ENCODE measurements at regions not wholly inside any gene's neighbourhood (a gene's known extent, or its start where the extent isn't known, plus 50 kb on each side); places are given as distances from the start of the nearest gene placed in this dataset.
"Not testable (repeated sequence)": the region's sequence is repeated elsewhere in the genome, so short reads cannot be mapped to it uniquely, and the experiment has no call there.

- no peak for DNase-seq (ENCODE audit: extremely low read depth, low read depth, low spot score)
These were observed 186.0 kb upstream of the RAB6C start for GRCh38 chr2:129793431-129793902.

- DNase-seq (ENCODE audit: extremely low read depth, low read depth, low spot score): no peak
These were observed 185.3 kb upstream of the RAB6C start for GRCh38 chr2:129794116-129794515.

GRCh38 chr2:129794540-129794939, 184.9 kb upstream of the RAB6C start:
- DNase-seq (ENCODE audit: extremely low read depth, low read depth, low spot score): no peak

GRCh38 chr2:129796225-129796624, 183.2 kb upstream of the RAB6C start:
- DNase-seq (ENCODE audit: extremely low read depth, low read depth, low spot score): no peak

- DNase-seq (ENCODE audit: extremely low read depth, low read depth, low spot score): no peak
These were observed 182.5 kb upstream of the RAB6C start for GRCh38 chr2:129796801-129797488.

GRCh38 chr2:129797489-129798300, 181.8 kb upstream of the RAB6C start:
- no peak for DNase-seq (ENCODE audit: extremely low read depth, low read depth, low spot score)

GRCh38 chr2:129798301-129798581, 181.2 kb upstream of the RAB6C start:
- DNase-seq (ENCODE audit: extremely low read depth, low read depth, low spot score): no peak

- DNase-seq (ENCODE audit: extremely low read depth, low read depth, low spot score): no peak
These were observed 180.8 kb upstream of the RAB6C start for GRCh38 chr2:129798626-129799025.

GRCh38 chr2:129799036-129799958, 180.2 kb upstream of the RAB6C start:
- no peak for DNase-seq (ENCODE audit: extremely low read depth, low read depth, low spot score)

- no peak for DNase-seq (ENCODE audit: extremely low read depth, low read depth, low spot score)
These were observed 179.2 kb upstream of the RAB6C start for GRCh38 chr2:129800285-129800684.

GRCh38 chr2:129800686-129801085, 178.8 kb upstream of the RAB6C start:
- no peak for DNase-seq (ENCODE audit: extremely low read depth, low read depth, low spot score)

GRCh38 chr2:129801575-129801974, 177.9 kb upstream of the RAB6C start:
- no peak for DNase-seq (ENCODE audit: extremely low read depth, low read depth, low spot score)

GRCh38 chr2:129802290-129802689, 177.2 kb upstream of the RAB6C start:
- no peak for DNase-seq (ENCODE audit: extremely low read depth, low read depth, low spot score)

- no peak for DNase-seq (ENCODE audit: extremely low read depth, low read depth, low spot score)
These were observed 176.4 kb upstream of the RAB6C start for GRCh38 chr2:129803032-129803431.

- no peak for DNase-seq (ENCODE audit: extremely low read depth, low read depth, low spot score)
These were observed 175.6 kb upstream of the RAB6C start for GRCh38 chr2:129803871-129804270.

GRCh38 chr2:129805899-129806298, 173.6 kb upstream of the RAB6C start:
- no peak for DNase-seq (ENCODE audit: extremely low read depth, low read depth, low spot score)

- DNase-seq (ENCODE audit: extremely low read depth, low read depth, low spot score): no peak
These were observed 173.1 kb upstream of the RAB6C start for GRCh38 chr2:129806317-129806716.

GRCh38 chr2:129806990-129807389, 172.5 kb upstream of the RAB6C start:
- DNase-seq (ENCODE audit: extremely low read depth, low read depth, low spot score): no peak

- not testable (repeated sequence) for DNase-seq (ENCODE audit: extremely low read depth, low read depth, low spot score)
These were observed 171.7 kb upstream of the RAB6C start for GRCh38 chr2:129807642-129808338.

- no peak for DNase-seq (ENCODE audit: extremely low read depth, low read depth, low spot score)
These were observed 168.9 kb upstream of the RAB6C start for GRCh38 chr2:129810521-129810920.

- no peak for DNase-seq (ENCODE audit: extremely low read depth, low read depth, low spot score)
These were observed 167.4 kb upstream of the RAB6C start for GRCh38 chr2:129812071-129812470.
